Hepatocyte (in vitro differentiated cells): ENCODE measurements at regions not wholly inside any gene's neighbourhood (a gene's known extent, or its start where the extent isn't known, plus 50 kb on each side); places are given as distances from the start of the nearest gene placed in this dataset.

Experiments
- EZH2 ChIP-seq: fragments of 200-600 bp; sonication (generic); IDR thresholded peaks from 2 replicates; pipeline ENCODE4 v1.6.1; 2016; ENCODE audit warnings: antibody characterized with exemption, mild to moderate bottlenecking, borderline replicate concordance
- EZH2phosphoT487 ChIP-seq: fragments of 200-600 bp; sonication (generic); IDR thresholded peaks from one replicate; pipeline ENCODE4 v1.6.1; 2018; ENCODE audit warnings: antibody characterized with exemption, mild to moderate bottlenecking, low read depth, moderate library complexity; ENCODE audit not compliant: unreplicated experiment, severe bottlenecking
- TF ChIP-seq, protein P1 (sequence below): fragments of 200-600 bp; sonication (generic); IDR thresholded peaks from 2 replicates; pipeline ENCODE4 v1.5.1; 2016; ENCODE audit warnings: antibody characterized with exemption, mild to moderate bottlenecking; ENCODE audit not compliant: poor library complexity

DNA sequence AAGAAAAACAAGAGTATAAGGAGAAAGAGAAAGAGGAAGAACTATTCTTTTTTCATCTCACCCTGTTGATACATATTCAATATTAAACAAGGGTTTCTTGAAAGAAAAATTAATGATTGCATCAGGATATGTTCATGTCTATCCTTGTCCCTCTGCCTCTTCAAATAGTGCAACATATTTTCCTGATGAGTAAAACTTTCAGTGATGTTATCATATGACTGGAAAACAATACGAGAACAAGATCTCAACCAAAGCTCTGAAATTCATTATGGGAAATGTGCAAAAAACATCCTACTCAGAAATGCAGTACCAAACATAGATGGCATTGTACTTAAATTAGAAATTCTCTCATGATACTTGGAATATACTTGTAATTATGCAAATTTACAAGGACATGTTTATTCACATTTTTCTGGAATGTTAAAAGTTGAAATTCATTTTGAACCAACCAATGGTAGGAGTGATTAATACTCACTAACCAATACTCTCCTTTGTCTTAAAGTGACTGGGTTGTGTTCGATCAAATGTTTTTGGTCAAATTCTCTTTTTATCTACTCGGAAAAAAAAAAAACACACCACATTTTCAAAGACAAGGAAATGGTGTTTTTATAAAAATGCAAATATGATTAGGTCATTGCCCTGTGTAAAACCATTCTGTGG, 148.9 kb upstream of the GULP1 start:
- TF ChIP-seq, protein P1, sequence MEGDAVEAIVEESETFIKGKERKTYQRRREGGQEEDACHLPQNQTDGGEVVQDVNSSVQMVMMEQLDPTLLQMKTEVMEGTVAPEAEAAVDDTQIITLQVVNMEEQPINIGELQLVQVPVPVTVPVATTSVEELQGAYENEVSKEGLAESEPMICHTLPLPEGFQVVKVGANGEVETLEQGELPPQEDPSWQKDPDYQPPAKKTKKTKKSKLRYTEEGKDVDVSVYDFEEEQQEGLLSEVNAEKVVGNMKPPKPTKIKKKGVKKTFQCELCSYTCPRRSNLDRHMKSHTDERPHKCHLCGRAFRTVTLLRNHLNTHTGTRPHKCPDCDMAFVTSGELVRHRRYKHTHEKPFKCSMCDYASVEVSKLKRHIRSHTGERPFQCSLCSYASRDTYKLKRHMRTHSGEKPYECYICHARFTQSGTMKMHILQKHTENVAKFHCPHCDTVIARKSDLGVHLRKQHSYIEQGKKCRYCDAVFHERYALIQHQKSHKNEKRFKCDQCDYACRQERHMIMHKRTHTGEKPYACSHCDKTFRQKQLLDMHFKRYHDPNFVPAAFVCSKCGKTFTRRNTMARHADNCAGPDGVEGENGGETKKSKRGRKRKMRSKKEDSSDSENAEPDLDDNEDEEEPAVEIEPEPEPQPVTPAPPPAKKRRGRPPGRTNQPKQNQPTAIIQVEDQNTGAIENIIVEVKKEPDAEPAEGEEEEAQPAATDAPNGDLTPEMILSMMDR: no peak
- TF ChIP-seq EZH2 (no peak), EZH2phosphoT487 (no peak)
